Upper lobe of left lung (tissue), 6 donors: ENCODE measurements at regions not wholly inside any gene's neighbourhood (a gene's known extent, or its start where the extent isn't known, plus 50 kb on each side); places are given as distances from the start of the nearest gene placed in this dataset.
"Not testable (repeated sequence)": the region's sequence is repeated elsewhere in the genome, so short reads cannot be mapped to it uniquely, and the experiment has no call there.

Experiments
- ATAC-seq, 2 donors: fragments of 200-7000 bp; cut with Tn5 transposase; one replicate each; pipeline ENCODE4 v1.9.1; 2022; ENCODE audit warnings: mild to moderate bottlenecking in 2 of 2, moderate library complexity in 2 of 2; ENCODE audit not compliant: low FRiP score in 2 of 2
- DNase-seq, 2 donors: peaks; one replicate each; pipeline ENCODE4 v3.0.0-alpha.2; 2019 to 2020
- H3K27ac ChIP-seq, 4 donors: fragments of 200-600 bp; sonication (generic); one replicate each; pipeline ENCODE4 v1.5.1; 2016 to 2019
- H3K27me3 ChIP-seq, 4 donors: fragments of 200-600 bp; sonication (generic); one replicate each; pipeline ENCODE4 v1.5.1; 2017 to 2019
- H3K36me3 ChIP-seq, 4 donors: fragments of 200-600 bp; sonication (generic); one replicate each; pipeline ENCODE4 v1.5.1; 2016 to 2019
- H3K4me1 ChIP-seq, 4 donors: fragments of 200-600 bp; sonication (generic); one replicate each; pipeline ENCODE4 v1.5.1; 2018 to 2019
- H3K4me3 ChIP-seq, 4 donors: fragments of 200-600 bp; sonication (generic); one replicate each; pipeline ENCODE4 v1.5.1; 2017 to 2019; ENCODE audit warnings: mild to moderate bottlenecking in 2 of 4, moderate library complexity in 1 of 4
- H3K9me3 ChIP-seq, 4 donors: fragments of 200-600 bp; sonication (generic); one replicate each; pipeline ENCODE4 v1.5.1; 2018 to 2019
- EP300 ChIP-seq, 4 donors: sonication (generic); formaldehyde crosslinking; IDR thresholded peaks; one replicate each; pipeline ENCODE4 v1.5.1; 2017; ENCODE audit warnings: antibody characterized with exemption in 4 of 4, control low read depth in 2 of 4
- POLR2A ChIP-seq, 4 donors: fragments of 450-650 bp; IDR thresholded peaks; one replicate each; pipeline ENCODE4 v1.5.1; 2016 to 2017; ENCODE audit warnings: antibody characterized with exemption in 4 of 4, mild to moderate bottlenecking in 2 of 4
- POLR2AphosphoS5 ChIP-seq, 2 donors: sonication (generic); formaldehyde crosslinking; IDR thresholded peaks; one replicate each; pipeline ENCODE4 v1.5.1; 2017; ENCODE audit warnings: antibody characterized with exemption in 2 of 2
- WGBS, 2 donors: methylation state at CpG; one replicate each; pipeline ENCODE4 v1.1.5; 2017 to 2018; 5-methylcytosine and 5-hydroxymethylcytosine counted together
- TF ChIP-seq, protein P1 (sequence below), 6 experiments: fragments of 450-650 bp in 4 of 6; fragments of 200-600 bp in 2 of 6; sonication (generic) in 2 of 6; IDR thresholded peaks; one replicate each; pipeline ENCODE4 v1.5.1; 2016 to 2019; ENCODE audit warnings: antibody characterized with exemption in 6 of 6
- donor health status: DM: no; HTN: no; CAD: no; lungs with moderate emphysema.
- donor health status: DM: no; HTN: yes; CAD: no; lungs with severe emphysema.

DNA sequence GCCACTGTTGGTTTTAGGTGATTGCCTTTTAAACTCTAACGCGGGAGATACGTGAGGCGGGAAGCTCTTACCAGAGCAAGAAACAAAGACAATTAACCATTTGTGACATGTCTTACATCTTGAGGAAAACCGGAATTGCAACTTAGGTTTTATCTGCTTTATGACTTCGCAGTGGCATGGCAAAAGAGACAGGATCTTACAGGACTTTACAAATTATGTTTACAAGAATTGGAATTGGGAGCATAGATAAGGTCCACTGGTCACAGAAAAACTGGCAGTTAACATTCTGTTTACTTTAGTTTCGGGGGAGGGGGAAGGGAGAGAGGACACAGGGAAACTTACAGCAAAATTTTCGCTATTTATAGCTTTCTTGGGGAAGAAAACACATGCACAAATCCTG is 1119.6 kb downstream of the ZPLD1 start:
- WGBS, 2 donors = 29 to 38% methylated on average over 8 of the region's 8 CpGs
- ATAC-seq (no peak), DNase-seq (no peak)

GRCh38 chr3:103564116-103564515 is 1129.3 kb downstream of the ZPLD1 start:
- not testable (repeated sequence) for H3K9me3 ChIP-seq, ATAC-seq, H3K27ac ChIP-seq, DNase-seq, H3K27me3 ChIP-seq, H3K4me1 ChIP-seq, H3K36me3 ChIP-seq, H3K4me3 ChIP-seq
- 83 to 89% methylated on average over 6 of the region's 6 CpGs for WGBS, 2 donors

More for the DNA sequence above, 1119.6 kb downstream of the ZPLD1 start:
- Histone ChIP-seq H3K27me3 (no peaks in the 10 kb centered on the region), H3K27ac (no peak overlapping the region), H3K4me1 (no peaks in the 10 kb centered on the region), H3K9me3 (no peaks in the 10 kb centered on the region), H3K36me3 (no peaks in the 10 kb centered on the region), H3K4me3 (no peak overlapping the region)
- TF ChIP-seq POLR2A (IDR thresholded peaks at IDR 0.05) (no peak), EP300 (IDR thresholded peaks at IDR 0.05) (no peak), POLR2AphosphoS5 (IDR thresholded peaks at IDR 0.05) (no peak)
- TF ChIP-seq, protein P1, sequence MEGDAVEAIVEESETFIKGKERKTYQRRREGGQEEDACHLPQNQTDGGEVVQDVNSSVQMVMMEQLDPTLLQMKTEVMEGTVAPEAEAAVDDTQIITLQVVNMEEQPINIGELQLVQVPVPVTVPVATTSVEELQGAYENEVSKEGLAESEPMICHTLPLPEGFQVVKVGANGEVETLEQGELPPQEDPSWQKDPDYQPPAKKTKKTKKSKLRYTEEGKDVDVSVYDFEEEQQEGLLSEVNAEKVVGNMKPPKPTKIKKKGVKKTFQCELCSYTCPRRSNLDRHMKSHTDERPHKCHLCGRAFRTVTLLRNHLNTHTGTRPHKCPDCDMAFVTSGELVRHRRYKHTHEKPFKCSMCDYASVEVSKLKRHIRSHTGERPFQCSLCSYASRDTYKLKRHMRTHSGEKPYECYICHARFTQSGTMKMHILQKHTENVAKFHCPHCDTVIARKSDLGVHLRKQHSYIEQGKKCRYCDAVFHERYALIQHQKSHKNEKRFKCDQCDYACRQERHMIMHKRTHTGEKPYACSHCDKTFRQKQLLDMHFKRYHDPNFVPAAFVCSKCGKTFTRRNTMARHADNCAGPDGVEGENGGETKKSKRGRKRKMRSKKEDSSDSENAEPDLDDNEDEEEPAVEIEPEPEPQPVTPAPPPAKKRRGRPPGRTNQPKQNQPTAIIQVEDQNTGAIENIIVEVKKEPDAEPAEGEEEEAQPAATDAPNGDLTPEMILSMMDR (IDR thresholded peaks at IDR 0.05) = no peak

- H3K4me1 ChIP-seq = no peaks in the 10 kb centered on the region
- no peak for ATAC-seq
- 67 to 78% methylated on average over 4 of the region's 4 CpGs for WGBS, 2 donors
Observed at GRCh38 chr3:103585809-103586208, 1151.0 kb downstream of the ZPLD1 start.

DNA sequence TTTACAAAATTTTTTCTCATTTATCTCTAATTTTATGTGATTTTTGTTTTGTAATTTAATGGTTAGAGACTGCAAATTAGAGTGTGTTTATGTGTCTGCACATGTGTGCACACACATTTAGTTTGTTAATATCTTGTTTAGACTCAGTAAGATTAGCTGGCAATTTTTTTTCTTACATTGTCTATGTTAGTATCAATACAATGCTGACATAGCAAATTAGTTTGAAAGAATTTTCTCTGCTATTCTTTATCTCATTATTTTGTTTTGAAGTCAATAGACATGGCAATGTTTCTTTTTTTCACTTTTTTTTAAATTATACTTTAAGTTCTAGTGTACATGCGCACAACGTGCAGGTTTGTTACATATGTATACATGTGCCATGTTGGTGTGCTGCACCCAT is 1155.0 kb downstream of the ZPLD1 start:
- Histone ChIP-seq H3K9me3 (no peaks in the 10 kb centered on the region), H3K27ac (no peak overlapping the region), H3K4me3 (no peak overlapping the region), H3K27me3 (no peaks in the 10 kb centered on the region), H3K4me1 (no peaks in the 10 kb centered on the region), H3K36me3 (no peaks in the 10 kb centered on the region)
- DNase-seq (no peak), ATAC-seq (no peak)
- no peak for TF ChIP-seq EP300 (IDR thresholded peaks at IDR 0.05)
- WGBS, 2 donors = 93 to 95% methylated on average over 2 of the region's 2 CpGs

More at GRCh38 chr3:103585809-103586208, 1151.0 kb downstream of the ZPLD1 start:
- no peaks in the 10 kb centered on the region for H3K36me3 ChIP-seq
- no peaks in the 10 kb centered on the region for H3K27me3 ChIP-seq
- no peak overlapping the region for H3K27ac ChIP-seq
- TF ChIP-seq POLR2AphosphoS5 (IDR thresholded peaks at IDR 0.05) (no peak), EP300 (IDR thresholded peaks at IDR 0.05) (no peak)
- TF ChIP-seq, protein P1 (IDR thresholded peaks at IDR 0.05) = no peak
- DNase-seq = no peak
- no peaks in the 10 kb centered on the region for H3K9me3 ChIP-seq
- no peak overlapping the region for H3K4me3 ChIP-seq

- H3K9me3 ChIP-seq = no peaks in the 10 kb centered on the region
- H3K4me3 ChIP-seq = no peak overlapping the region
- WGBS, 2 donors = 88 to 89% methylated on average over 1 of the region's 1 CpG
- no peak overlapping the region for H3K27ac ChIP-seq
- no peaks in the 10 kb centered on the region for H3K36me3 ChIP-seq
- ATAC-seq (no peak), DNase-seq (no peak)
- TF ChIP-seq, protein P1 (IDR thresholded peaks at IDR 0.05) = no peak
- no peak for TF ChIP-seq POLR2A (IDR thresholded peaks at IDR 0.05)
- TF ChIP-seq POLR2AphosphoS5 (IDR thresholded peaks at IDR 0.05) = no peak
- TF ChIP-seq EP300 (IDR thresholded peaks at IDR 0.05) = no peak
- H3K27me3 ChIP-seq = no peaks in the 10 kb centered on the region
- H3K4me1 ChIP-seq = no peaks in the 10 kb centered on the region
Observed at GRCh38 chr3:103600844-103601243, 1166.0 kb downstream of the ZPLD1 start.

DNA sequence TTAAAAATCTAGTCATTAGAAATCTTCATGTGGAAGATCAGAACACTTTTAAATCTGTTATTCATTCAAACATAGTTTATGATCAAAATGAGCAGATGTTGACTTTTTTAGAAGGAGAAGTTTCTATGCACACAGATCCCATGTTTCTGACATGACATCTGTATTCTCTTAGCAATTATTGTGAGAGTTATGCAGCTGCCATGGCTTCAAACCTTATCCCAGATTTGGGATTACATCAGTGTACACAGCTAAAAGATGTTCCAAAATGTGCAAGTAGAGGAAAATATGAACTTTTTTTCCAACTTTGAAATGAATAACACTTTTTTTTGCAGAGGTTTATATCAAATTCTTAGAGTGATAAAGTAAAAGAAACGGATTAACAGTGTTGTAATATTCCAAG is 1166.9 kb downstream of the ZPLD1 start:
- no peak for ATAC-seq
- 61 to 65% methylated on average over 1 of the region's 1 CpG for WGBS, 2 donors

More for the DNA sequence above, 1166.9 kb downstream of the ZPLD1 start:
- Histone ChIP-seq H3K27me3 (no peaks in the 10 kb centered on the region), H3K4me3 (no peak overlapping the region), H3K36me3 (no peaks in the 10 kb centered on the region), H3K9me3 (no peaks in the 10 kb centered on the region), H3K27ac (no peak overlapping the region), H3K4me1 (no peaks in the 10 kb centered on the region)
- TF ChIP-seq POLR2AphosphoS5 (IDR thresholded peaks at IDR 0.05) (no peak), POLR2A (IDR thresholded peaks at IDR 0.05) (no peak), EP300 (IDR thresholded peaks at IDR 0.05) (no peak)
- TF ChIP-seq, protein P1 (IDR thresholded peaks at IDR 0.05) = no peak
- DNase-seq = no peak
